ENCODE measurements at regions not wholly inside any gene's neighbourhood (a gene's known extent, or its start where the extent isn't known, plus 50 kb on each side); places are given as distances from the start of the nearest gene placed in this dataset.

GRCh38 chr12:104895415-104895814 lies 62.7 kb downstream of the SLC41A2 start:
- Histone ChIP-seq H3K27ac (no peak overlapping the region), H3K27me3 (no peaks in the 10 kb centered on the region)
- TF ChIP-seq POLR2A (IDR thresholded peaks at IDR 0.05) (no peak), CTCF (IDR thresholded peaks at IDR 0.05) (no peak)

GRCh38 chr12:104890476-104891096 lies 67.5 kb downstream of the SLC41A2 start:
- Histone ChIP-seq H3K27me3 (no peaks in the 10 kb centered on the region), H3K27ac (no peak overlapping the region), H3K4me3 (no peak overlapping the region), H3K4me1 (no peaks in the 10 kb centered on the region), H3K36me3 (no peaks in the 10 kb centered on the region), H3K9me3 (no peaks in the 10 kb centered on the region)
- TF ChIP-seq CTCF (IDR thresholded peaks at IDR 0.05) (no peak), POLR2A (IDR thresholded peaks at IDR 0.05) (no peak)
- DNase-seq = no peak

More at GRCh38 chr12:104895415-104895814, 62.7 kb downstream of the SLC41A2 start:
- Histone ChIP-seq H3K4me3 (no peak overlapping the region), H3K36me3 (no peaks in the 10 kb centered on the region), H3K9me3 (peaks cover 0 to 8% (median 0%) of the 10 kb centered on the region in 4 donors), H3K4me1 (no peaks in the 10 kb centered on the region)
- no peak for DNase-seq

- Histone ChIP-seq H3K4me3 (no peak overlapping the region), H3K27me3 (no peaks in the 10 kb centered on the region), H3K4me1 (no peaks in the 10 kb centered on the region), H3K27ac (no peak overlapping the region), H3K36me3 (no peaks in the 10 kb centered on the region), H3K9me3 (no peaks in the 10 kb centered on the region)
- TF ChIP-seq POLR2A (IDR thresholded peaks at IDR 0.05) = no peak
- no peak for DNase-seq
Measured at GRCh38 chr12:104889735-104890134, 68.4 kb downstream of the SLC41A2 start.

GRCh38 chr12:104888892-104889291 lies 69.2 kb downstream of the SLC41A2 start:
- no peak for DNase-seq
- no peak overlapping the region for H3K4me3 ChIP-seq
- TF ChIP-seq POLR2A (IDR thresholded peaks at IDR 0.05) = no peak
- TF ChIP-seq CTCF (IDR thresholded peaks at IDR 0.05) = no peak
- H3K9me3 ChIP-seq = no peaks in the 10 kb centered on the region
- no peaks in the 10 kb centered on the region for H3K4me1 ChIP-seq
- H3K27ac ChIP-seq = no peak overlapping the region
- no peaks in the 10 kb centered on the region for H3K27me3 ChIP-seq
- H3K36me3 ChIP-seq = peaks cover 0 to 4% (median 0%) of the 10 kb centered on the region in 3 donors

- Histone ChIP-seq H3K27me3 (no peaks in the 10 kb centered on the region), H3K27ac (no peak overlapping the region), H3K4me3 (no peak overlapping the region), H3K4me1 (no peaks in the 10 kb centered on the region), H3K36me3 (peaks cover 0 to 6% (median 0%) of the 10 kb centered on the region in 3 donors), H3K9me3 (no peaks in the 10 kb centered on the region)
- TF ChIP-seq CTCF (IDR thresholded peaks at IDR 0.05) (no peak), POLR2A (IDR thresholded peaks at IDR 0.05) (no peak)
- no peak for DNase-seq
Measured at GRCh38 chr12:104888481-104888880, 69.6 kb downstream of the SLC41A2 start.

- TF ChIP-seq POLR2A (IDR thresholded peaks at IDR 0.05) (no peak), CTCF (IDR thresholded peaks at IDR 0.05) (no peak)
- no peak overlapping the region for H3K27ac ChIP-seq
- H3K27me3 ChIP-seq = no peaks in the 10 kb centered on the region
- no peaks in the 10 kb centered on the region for H3K9me3 ChIP-seq
- peaks cover 0 to 6% (median 0%) of the 10 kb centered on the region in 3 donors for H3K36me3 ChIP-seq
- H3K4me1 ChIP-seq = no peaks in the 10 kb centered on the region
- no peak overlapping the region for H3K4me3 ChIP-seq
- no peak for DNase-seq
Measured at GRCh38 chr12:104887452-104887851, 70.6 kb downstream of the SLC41A2 start.

Measured in Peyer's patch (tissue), 4 donors.